ENCODE measurements at regions not wholly inside any gene's neighbourhood (a gene's known extent, or its start where the extent isn't known, plus 50 kb on each side); places are given as distances from the start of the nearest gene placed in this dataset.

DNA sequence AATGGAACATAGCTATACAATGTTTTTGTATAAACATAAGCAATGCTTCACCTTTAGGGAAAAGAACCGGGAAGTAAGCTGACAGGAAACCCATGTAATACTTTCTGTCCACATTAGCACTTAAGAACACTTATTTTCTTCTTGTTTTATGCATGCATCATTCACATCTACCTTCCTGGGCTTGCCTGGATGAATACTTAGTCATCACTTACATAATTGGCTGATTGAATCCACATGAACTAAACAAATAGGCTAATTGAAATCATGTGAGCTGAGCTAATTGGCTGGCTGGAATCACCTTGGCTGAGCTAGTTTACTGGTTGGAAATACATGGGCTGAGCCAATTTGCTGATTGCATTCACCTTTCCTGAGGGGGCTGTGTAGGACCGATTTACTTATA, 78.8 kb downstream of the ZNF726 start:
- Histone ChIP-seq H3K27me3 (ENCODE audit: control insufficient read depth, low read length) (no peaks in the 10 kb centered on the region), H3K4me2 (ENCODE audit: low read length) (no peak overlapping the region), H4K20me1 (ENCODE audit: control insufficient read depth, insufficient read depth, low read depth, low read length) (no peaks in the 10 kb centered on the region), H3F3A (ENCODE audit: control insufficient read depth, insufficient read depth) (no peaks in the 10 kb centered on the region), H3K9me2 (replicated peaks; ENCODE audit: control insufficient read depth, low read length) (no peaks in the 10 kb centered on the region), H3K36me3 (ENCODE audit: control insufficient read depth, low read length) (no peaks in the 10 kb centered on the region), H3K27ac (ENCODE audit: low read depth, low read length) (no peak overlapping the region), H3K4me1 (ENCODE audit: control insufficient read depth, low read length) (no peaks in the 10 kb centered on the region), H3K79me2 (ENCODE audit: control insufficient read depth, low read length) (no peaks in the 10 kb centered on the region), H3K9me3 (ENCODE audit: control insufficient read depth, insufficient read depth, low read length) (peaks cover 20% of the 10 kb centered on the region; the same call in 1 of the 2 replicates), H3K4me3 (ENCODE audit: low read length) (no peak overlapping the region)
- TF ChIP-seq, protein P1, sequence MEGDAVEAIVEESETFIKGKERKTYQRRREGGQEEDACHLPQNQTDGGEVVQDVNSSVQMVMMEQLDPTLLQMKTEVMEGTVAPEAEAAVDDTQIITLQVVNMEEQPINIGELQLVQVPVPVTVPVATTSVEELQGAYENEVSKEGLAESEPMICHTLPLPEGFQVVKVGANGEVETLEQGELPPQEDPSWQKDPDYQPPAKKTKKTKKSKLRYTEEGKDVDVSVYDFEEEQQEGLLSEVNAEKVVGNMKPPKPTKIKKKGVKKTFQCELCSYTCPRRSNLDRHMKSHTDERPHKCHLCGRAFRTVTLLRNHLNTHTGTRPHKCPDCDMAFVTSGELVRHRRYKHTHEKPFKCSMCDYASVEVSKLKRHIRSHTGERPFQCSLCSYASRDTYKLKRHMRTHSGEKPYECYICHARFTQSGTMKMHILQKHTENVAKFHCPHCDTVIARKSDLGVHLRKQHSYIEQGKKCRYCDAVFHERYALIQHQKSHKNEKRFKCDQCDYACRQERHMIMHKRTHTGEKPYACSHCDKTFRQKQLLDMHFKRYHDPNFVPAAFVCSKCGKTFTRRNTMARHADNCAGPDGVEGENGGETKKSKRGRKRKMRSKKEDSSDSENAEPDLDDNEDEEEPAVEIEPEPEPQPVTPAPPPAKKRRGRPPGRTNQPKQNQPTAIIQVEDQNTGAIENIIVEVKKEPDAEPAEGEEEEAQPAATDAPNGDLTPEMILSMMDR (IDR thresholded peaks at IDR 0.05; ENCODE audit: low read depth, low read length, poor library complexity, severe bottlenecking): no peak
- no peak for TF ChIP-seq EZH2phosphoT487 (IDR thresholded peaks at IDR 0.05; ENCODE audit: borderline replicate concordance, low read length)

DNA sequence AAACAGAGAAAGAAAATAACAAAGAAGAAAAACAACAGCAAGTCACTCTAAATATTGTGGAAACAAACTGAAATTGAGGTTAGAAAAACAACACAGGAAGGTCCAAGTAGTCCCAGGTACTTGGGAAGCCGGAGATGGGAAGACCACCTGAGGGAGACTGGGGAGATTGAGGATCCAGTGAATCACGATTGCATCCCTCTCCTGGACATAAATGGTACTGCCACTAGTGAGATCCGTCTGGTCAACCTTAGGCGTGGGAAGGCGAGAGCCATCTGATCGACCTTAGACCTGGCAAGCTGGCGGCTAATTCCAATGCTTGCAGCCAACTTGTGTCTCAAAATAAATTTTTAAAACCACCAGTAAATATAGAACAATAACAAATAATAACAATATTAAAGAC, 81.9 kb downstream of the ZNF726 start:
- no peak for TF ChIP-seq EZH2phosphoT487 (IDR thresholded peaks at IDR 0.05; ENCODE audit: borderline replicate concordance, low read length)
- TF ChIP-seq, protein P1 (IDR thresholded peaks at IDR 0.05; ENCODE audit: low read depth, low read length, poor library complexity, severe bottlenecking): peak; percentile 38
- H3F3A ChIP-seq (ENCODE audit: control insufficient read depth, insufficient read depth): no peaks in the 10 kb centered on the region
- no peaks in the 10 kb centered on the region for H4K20me1 ChIP-seq (ENCODE audit: control insufficient read depth, insufficient read depth, low read depth, low read length)
- H3K4me1 ChIP-seq (ENCODE audit: control insufficient read depth, low read length): no peaks in the 10 kb centered on the region
- no peaks in the 10 kb centered on the region for H3K79me2 ChIP-seq (ENCODE audit: control insufficient read depth, low read length)
- H3K9me2 ChIP-seq (replicated peaks; ENCODE audit: control insufficient read depth, low read length): no peaks in the 10 kb centered on the region
- no peaks in the 10 kb centered on the region for H3K36me3 ChIP-seq (ENCODE audit: control insufficient read depth, low read length)
- peaks cover 37% of the 10 kb centered on the region; the same call in 1 of the 2 replicates for H3K9me3 ChIP-seq (ENCODE audit: control insufficient read depth, insufficient read depth, low read length)
- H3K27ac ChIP-seq (ENCODE audit: low read depth, low read length): no peak overlapping the region
- no peaks in the 10 kb centered on the region for H3K27me3 ChIP-seq (ENCODE audit: control insufficient read depth, low read length)
- no peak overlapping the region for H3K4me2 ChIP-seq (ENCODE audit: low read length)
- H3K4me3 ChIP-seq (ENCODE audit: low read length): no peak overlapping the region

- no peaks in the 10 kb centered on the region for H3K79me2 ChIP-seq (ENCODE audit: control insufficient read depth, low read length)
- H3K27ac ChIP-seq (ENCODE audit: low read depth, low read length): no peak overlapping the region
- no peaks in the 10 kb centered on the region for H4K20me1 ChIP-seq (ENCODE audit: control insufficient read depth, insufficient read depth, low read depth, low read length)
- H3K4me3 ChIP-seq (ENCODE audit: low read length): no peak overlapping the region
- peaks cover 56% of the 10 kb centered on the region; the same call in 1 of the 2 replicates for H3K9me3 ChIP-seq (ENCODE audit: control insufficient read depth, insufficient read depth, low read length)
- no peaks in the 10 kb centered on the region for H3K27me3 ChIP-seq (ENCODE audit: control insufficient read depth, low read length)
- H3K36me3 ChIP-seq (ENCODE audit: control insufficient read depth, low read length): no peaks in the 10 kb centered on the region
- H3K4me1 ChIP-seq (ENCODE audit: control insufficient read depth, low read length): no peaks in the 10 kb centered on the region
- H3K4me2 ChIP-seq (ENCODE audit: low read length): no peak overlapping the region
- H3K9me2 ChIP-seq (replicated peaks; ENCODE audit: control insufficient read depth, low read length): no peaks in the 10 kb centered on the region
- H3F3A ChIP-seq (ENCODE audit: control insufficient read depth, insufficient read depth): no peaks in the 10 kb centered on the region
- no peak for TF ChIP-seq EZH2phosphoT487 (IDR thresholded peaks at IDR 0.05; ENCODE audit: borderline replicate concordance, low read length)
- TF ChIP-seq, protein P1 (IDR thresholded peaks at IDR 0.05; ENCODE audit: low read depth, low read length, poor library complexity, severe bottlenecking): no peak
These were observed 83.9 kb downstream of the ZNF726 start for GRCh38 chr19:23998568-23998967.
